PC-3 (cell line): ENCODE measurements at regions not wholly inside any gene's neighbourhood (a gene's known extent, or its start where the extent isn't known, plus 50 kb on each side); places are given as distances from the start of the nearest gene placed in this dataset.
"Not testable (repeated sequence)": the region's sequence is repeated elsewhere in the genome, so short reads cannot be mapped to it uniquely, and the experiment has no call there.

Experiments used
- ATAC-seq: fragments of 200-7000 bp; cut with Tn5 transposase; 2 replicates; pipeline ENCODE4 v1.9.1; 2020; ENCODE audit warnings: mild to moderate bottlenecking, moderate library complexity
- BruUV-seq: library from RNA; stranded (reverse); fragments of 400-500 nt; replicated peaks from 2 replicates; lab custom pipeline; 2021; lab: Mats Ljungman, UMichigan
- CTCF ChIA-PET: fragments of 300-600 bp; sonication (Branson Sonifier 250); formaldehyde crosslinking; loops from one replicate; lab custom pipeline; 2022; ENCODE audit warnings: antibody characterized with exemption; lab: Charles Lee
- POLR2A ChIA-PET: fragments of 300-600 bp; sonication (Branson Sonifier 250); formaldehyde crosslinking; loops from one replicate; lab custom pipeline; 2022; ENCODE audit warnings: antibody characterized with exemption; ENCODE audit not compliant: unreplicated experiment; lab: Charles Lee
- DNase-seq: peaks from one replicate; pipeline ENCODE4 v3.0.0-alpha.2; 2015
- H2AFZ ChIP-seq: fragments of 300-600 bp; sonication (generic); 2 replicates; pipeline ENCODE4 v1.6.0; 2016; ENCODE audit warnings: antibody characterized with exemption, low read length
- H3F3A ChIP-seq: fragments of 300-600 bp; sonication (generic); one replicate; pipeline ENCODE4 v1.6.0; 2017; ENCODE audit warnings: antibody characterized with exemption, low read length, control low read depth, mild to moderate bottlenecking; ENCODE audit not compliant: unreplicated experiment
- H3K27ac ChIP-seq: fragments of 300-600 bp; sonication (generic); 2 replicates; pipeline ENCODE4 v1.5.1; 2016; ENCODE audit warnings: mild to moderate bottlenecking, low read length
- H3K27me3 ChIP-seq: fragments of 300-600 bp; sonication (generic); 2 replicates; pipeline ENCODE4 v1.6.1; 2016; ENCODE audit warnings: low read length, mixed read lengths
- H3K36me3 ChIP-seq: fragments of 300-600 bp; sonication (generic); 2 replicates; pipeline ENCODE4 v1.6.1; 2016; ENCODE audit warnings: low read depth, mixed run types, low read length, mixed read lengths
- H3K4me1 ChIP-seq: fragments of 300-600 bp; sonication (generic); 2 replicates; pipeline ENCODE4 v1.5.1; 2016; ENCODE audit warnings: low read length; ENCODE audit not compliant: insufficient read depth
- H3K4me2 ChIP-seq: fragments of 300-600 bp; sonication (generic); 2 replicates; pipeline ENCODE4 v1.6.0; 2016; ENCODE audit warnings: low read length
- H3K4me3 ChIP-seq: fragments of 300-600 bp; sonication (generic); 2 replicates; pipeline ENCODE4 v1.5.1; 2016; ENCODE audit warnings: mild to moderate bottlenecking, low read length, mixed read lengths
- H3K79me2 ChIP-seq: fragments of 300-600 bp; sonication (generic); 2 replicates; pipeline ENCODE4 v1.6.1; 2017; ENCODE audit warnings: low read length, mixed read lengths
- H3K9ac ChIP-seq: fragments of 300-600 bp; sonication (generic); 2 replicates; pipeline ENCODE4 v1.6.0; 2016; ENCODE audit warnings: mild to moderate bottlenecking, low read length
- H3K9me2 ChIP-seq: fragments of 300-600 bp; sonication (generic); replicated peaks from 2 replicates; pipeline ENCODE4 v1.6.1; 2016; ENCODE audit warnings: mixed run types, low read length, mixed read lengths
- H3K9me3 ChIP-seq: fragments of 300-600 bp; sonication (generic); 2 replicates; pipeline ENCODE4 v1.6.1; 2016; ENCODE audit warnings: low read length, mixed read lengths
- H4K20me1 ChIP-seq: fragments of 300-600 bp; sonication (generic); 2 replicates; pipeline ENCODE4 v1.6.1; 2016; ENCODE audit warnings: low read length, mixed read lengths
- EZH2 ChIP-seq: fragments of 300-600 bp; sonication (generic); IDR thresholded peaks from one replicate; pipeline ENCODE4 v1.6.1; 2017; ENCODE audit warnings: antibody characterized with exemption, mild to moderate bottlenecking, low read length; ENCODE audit not compliant: unreplicated experiment
- EZH2phosphoT487 ChIP-seq: fragments of 300-600 bp; sonication (generic); IDR thresholded peaks from 2 replicates; pipeline ENCODE4 v1.6.1; 2018; ENCODE audit warnings: mild to moderate bottlenecking, antibody characterized with exemption, low read length, borderline replicate concordance
- intact Hi-C: fragments of 100-400 bp; cut with micrococcal nuclease; formaldehyde crosslinking; loops from 2 replicates; pipeline ENCODE4 v1.9.0; 2023
- TF ChIP-seq, protein P1 (sequence below): fragments of 300-600 bp; sonication (generic); conservative IDR thresholded peaks from 2 replicates; pipeline ENCODE4 v1.5.1; 2017; ENCODE audit warnings: antibody characterized with exemption, low read depth, mild to moderate bottlenecking, low read length

DNA sequence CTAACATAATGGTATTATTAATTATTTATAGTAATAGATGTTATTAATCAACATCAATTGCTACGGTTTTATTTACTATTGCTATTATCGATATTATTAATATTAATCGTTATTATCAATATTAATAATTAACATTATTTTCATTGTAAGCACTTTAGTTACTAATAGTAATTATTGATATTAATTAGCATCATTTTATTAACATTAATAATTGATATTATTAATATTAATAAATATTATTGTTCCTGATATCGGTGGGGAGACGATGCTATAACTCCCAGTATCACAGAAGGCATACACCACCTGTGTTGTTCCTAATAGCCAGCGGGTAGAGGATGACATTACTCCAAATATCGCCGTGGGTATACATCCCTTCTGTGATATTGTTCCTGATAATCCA is 335.5 kb downstream of the MEX3B start:
- no peaks in the 10 kb centered on the region for H3K27me3 ChIP-seq
- DNase-seq = no peak
- no peak overlapping the region for H3K9ac ChIP-seq
- intact Hi-C loops = no loop called here
- ChIA-PET POLR2A (no interaction called here), CTCF (no interaction called here)
- H4K20me1 ChIP-seq = no peaks in the 10 kb centered on the region
- H2AFZ ChIP-seq = no peak overlapping the region
- BruUV-seq = no TSS peak
- H3K4me1 ChIP-seq = no peaks in the 10 kb centered on the region
- H3K4me2 ChIP-seq = no peak overlapping the region
- H3K4me3 ChIP-seq = no peak overlapping the region
- TF ChIP-seq EZH2phosphoT487 = no peak
- TF ChIP-seq, protein P1, sequence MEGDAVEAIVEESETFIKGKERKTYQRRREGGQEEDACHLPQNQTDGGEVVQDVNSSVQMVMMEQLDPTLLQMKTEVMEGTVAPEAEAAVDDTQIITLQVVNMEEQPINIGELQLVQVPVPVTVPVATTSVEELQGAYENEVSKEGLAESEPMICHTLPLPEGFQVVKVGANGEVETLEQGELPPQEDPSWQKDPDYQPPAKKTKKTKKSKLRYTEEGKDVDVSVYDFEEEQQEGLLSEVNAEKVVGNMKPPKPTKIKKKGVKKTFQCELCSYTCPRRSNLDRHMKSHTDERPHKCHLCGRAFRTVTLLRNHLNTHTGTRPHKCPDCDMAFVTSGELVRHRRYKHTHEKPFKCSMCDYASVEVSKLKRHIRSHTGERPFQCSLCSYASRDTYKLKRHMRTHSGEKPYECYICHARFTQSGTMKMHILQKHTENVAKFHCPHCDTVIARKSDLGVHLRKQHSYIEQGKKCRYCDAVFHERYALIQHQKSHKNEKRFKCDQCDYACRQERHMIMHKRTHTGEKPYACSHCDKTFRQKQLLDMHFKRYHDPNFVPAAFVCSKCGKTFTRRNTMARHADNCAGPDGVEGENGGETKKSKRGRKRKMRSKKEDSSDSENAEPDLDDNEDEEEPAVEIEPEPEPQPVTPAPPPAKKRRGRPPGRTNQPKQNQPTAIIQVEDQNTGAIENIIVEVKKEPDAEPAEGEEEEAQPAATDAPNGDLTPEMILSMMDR = no peak
- TF ChIP-seq EZH2 = no peak
- no peaks in the 10 kb centered on the region for H3K79me2 ChIP-seq
- H3K9me3 ChIP-seq = no peaks in the 10 kb centered on the region
- no peak for ATAC-seq
- H3K36me3 ChIP-seq = no peaks in the 10 kb centered on the region
- H3K9me2 ChIP-seq = no peaks in the 10 kb centered on the region
- no peak overlapping the region for H3K27ac ChIP-seq
- H3F3A ChIP-seq = no peaks in the 10 kb centered on the region

DNA sequence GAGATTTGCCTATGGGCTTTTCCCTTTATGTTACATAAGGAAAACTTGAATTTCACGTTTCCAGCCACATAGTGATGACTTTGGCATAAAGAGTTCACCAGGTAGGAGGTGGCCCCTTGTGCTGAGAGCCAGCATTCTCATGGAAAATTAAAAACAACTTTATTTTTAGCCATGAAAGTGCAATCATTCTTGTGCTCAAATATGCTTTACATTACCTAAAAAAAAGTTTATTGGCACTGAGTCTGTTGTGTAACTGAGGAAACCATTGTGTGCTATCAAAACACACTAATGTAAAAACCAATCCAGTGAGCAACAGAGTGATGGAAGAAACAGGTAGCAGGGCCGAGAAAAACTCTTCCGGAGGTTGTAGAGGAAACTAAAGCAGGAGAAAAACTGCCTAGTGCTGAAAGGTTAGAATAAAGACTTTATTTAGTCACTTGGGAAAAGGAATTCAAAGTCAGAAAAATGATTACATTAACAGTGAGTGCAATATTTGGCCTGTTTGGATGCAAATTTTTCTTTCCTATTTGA is 332.9 kb upstream of the TMC3 start:
- H3K4me3 ChIP-seq, BruUV-seq, H3K4me2 ChIP-seq, POLR2A ChIA-PET, H3K4me1 ChIP-seq, intact Hi-C loops, H3K9me3 ChIP-seq, H4K20me1 ChIP-seq, H2AFZ ChIP-seq, ATAC-seq, H3K36me3 ChIP-seq, H3K9ac ChIP-seq, H3K27me3 ChIP-seq, H3K79me2 ChIP-seq, CTCF ChIA-PET, H3K27ac ChIP-seq, H3F3A ChIP-seq, DNase-seq, H3K9me2 ChIP-seq: not testable (repeated sequence)

DNA sequence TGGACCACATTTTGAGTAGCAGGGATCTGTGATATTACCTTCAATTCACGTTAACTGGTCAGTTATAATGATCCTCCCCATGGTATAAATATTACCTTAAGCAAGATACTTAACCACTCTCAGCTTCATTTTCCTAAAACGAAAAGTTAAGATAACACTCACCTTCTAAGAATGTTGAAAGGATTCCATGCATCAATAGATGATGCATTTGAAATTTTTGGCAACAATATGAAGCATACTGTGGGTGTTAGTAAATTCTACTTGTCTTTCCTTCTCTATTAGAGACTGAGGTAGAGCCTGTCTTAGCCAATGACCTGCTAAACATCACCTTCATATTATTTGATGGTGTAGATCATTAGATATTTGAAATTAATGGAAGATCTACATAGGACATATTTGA is 331.7 kb upstream of the TMC3 start:
- H3K9me3 ChIP-seq, BruUV-seq, H4K20me1 ChIP-seq, H3K4me1 ChIP-seq, H3K9ac ChIP-seq, intact Hi-C loops, H3K4me2 ChIP-seq, H3K36me3 ChIP-seq, H3K27me3 ChIP-seq, H3K79me2 ChIP-seq, CTCF ChIA-PET, DNase-seq, H2AFZ ChIP-seq, POLR2A ChIA-PET, ATAC-seq, H3K4me3 ChIP-seq, H3K9me2 ChIP-seq, H3K27ac ChIP-seq, H3F3A ChIP-seq: not testable (repeated sequence)

DNA sequence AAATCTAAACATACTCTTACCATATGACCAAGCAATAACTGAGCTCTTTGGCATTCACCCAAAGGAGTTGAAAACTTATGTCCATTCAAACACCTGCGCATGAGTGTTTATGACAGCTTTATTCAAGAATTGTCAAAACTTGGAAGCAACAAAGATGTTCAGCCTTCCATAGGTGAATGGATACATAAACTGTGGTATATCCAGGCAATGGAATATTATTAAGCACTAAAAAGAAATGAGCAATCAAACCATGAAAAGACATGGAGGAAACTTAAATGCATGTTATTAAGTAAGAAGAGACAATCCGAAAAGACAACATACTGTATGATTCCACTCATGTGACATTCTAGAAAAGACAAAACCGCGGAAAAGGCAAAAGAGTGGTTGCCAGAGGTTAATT is 312.0 kb upstream of the TMC3 start:
- H3K4me3 ChIP-seq = no peak overlapping the region
- no peaks in the 10 kb centered on the region for H3K4me1 ChIP-seq
- no peaks in the 10 kb centered on the region for H4K20me1 ChIP-seq
- no peak overlapping the region for H3K4me2 ChIP-seq
- no peaks in the 10 kb centered on the region for H3K36me3 ChIP-seq
- no peak overlapping the region for H2AFZ ChIP-seq
- no peaks in the 10 kb centered on the region for H3K9me2 ChIP-seq
- no peaks in the 10 kb centered on the region for H3K27me3 ChIP-seq
- no peak overlapping the region for H3K9ac ChIP-seq
- no peaks in the 10 kb centered on the region for H3K79me2 ChIP-seq
- no peak overlapping the region for H3K27ac ChIP-seq
- DNase-seq (no peak), ATAC-seq (no peak)
- H3F3A ChIP-seq = no peaks in the 10 kb centered on the region
- TF ChIP-seq EZH2 (no peak), EZH2phosphoT487 (no peak)
- TF ChIP-seq, protein P1 = no peak
- CTCF ChIA-PET = no interaction called here
- no peaks in the 10 kb centered on the region for H3K9me3 ChIP-seq
- POLR2A ChIA-PET = no interaction called here
- BruUV-seq = no TSS peak
- intact Hi-C loops = no loop called here
